HL-60 (cell line): ENCODE measurements at regions not wholly inside any gene's neighbourhood (a gene's known extent, or its start where the extent isn't known, plus 50 kb on each side); places are given as distances from the start of the nearest gene placed in this dataset.

Experiments
- DNase-seq, 2 experiments: peaks; one replicate each; pipeline ENCODE4 v3.0.0-alpha.2; 2010 to 2020; ENCODE audit warnings: low read depth in 1 of 2, low spot score in 1 of 2
- H3K27ac ChIP-seq: fragments of 250-450 bp; sonication (Bioruptor Pico); replicated peaks from 2 replicates; pipeline ENCODE4 v1.5.1; 2020; ENCODE audit warnings: mild to moderate bottlenecking, moderate library complexity
- H3K27me3 ChIP-seq: fragments of 250-450 bp; sonication (Bioruptor Pico); 2 replicates; pipeline ENCODE4 v1.5.1; 2021; ENCODE audit warnings: mild to moderate bottlenecking, moderate library complexity; ENCODE audit not compliant: insufficient read depth, poor library complexity, severe bottlenecking
- H3K4me3 ChIP-seq: replicated peaks from 2 replicates; pipeline ENCODE4 v1.5.1; 2011; ENCODE audit warnings: mild to moderate bottlenecking, control low read depth, low read length; ENCODE audit not compliant: insufficient read depth
- GABPA ChIP-seq: IDR thresholded peaks from 2 replicates; pipeline ENCODE4 v1.6.1; 2012; ENCODE audit warnings: low read depth
- POLR2AphosphoS5 ChIP-seq: IDR thresholded peaks from 2 replicates; pipeline ENCODE4 v1.6.1; 2012; ENCODE audit warnings: low read depth
- SPI1 ChIP-seq: IDR thresholded peaks from 2 replicates; pipeline ENCODE4 v1.6.1; 2012; ENCODE audit warnings: low read depth, mild to moderate bottlenecking, borderline replicate concordance
- TF ChIP-seq, protein P1 (sequence below): IDR thresholded peaks from 2 replicates; pipeline ENCODE4 v1.6.1; 2012; ENCODE audit warnings: low read depth; ENCODE audit not compliant: insufficient replicate concordance
- TF ChIP-seq, protein P2 (sequence below): IDR thresholded peaks from one replicate; pipeline ENCODE4 v1.5.1; 2011; ENCODE audit warnings: low read length, control low read depth, inconsistent platforms; ENCODE audit not compliant: insufficient read depth

DNA sequence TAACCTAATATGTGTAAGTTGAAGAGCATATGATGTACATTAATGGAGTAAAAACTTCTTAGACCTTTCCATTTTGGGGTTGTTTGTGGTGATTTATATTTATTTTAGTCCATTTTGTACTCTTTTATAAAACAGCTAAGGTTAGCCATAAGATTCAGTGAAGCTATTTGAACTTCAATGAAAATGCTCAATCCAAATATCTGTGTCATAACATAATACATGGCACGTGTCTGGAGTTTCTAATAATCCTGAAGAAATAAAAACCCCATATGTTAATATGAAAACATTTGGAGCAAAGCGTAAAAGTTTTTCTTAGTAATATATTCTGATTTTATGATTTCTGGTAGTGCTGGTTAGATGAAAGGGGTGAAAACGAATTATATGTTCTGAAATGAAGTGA, 1729.7 kb downstream of the PCDH9 start:
- Histone ChIP-seq H3K27ac (no peak overlapping the region), H3K4me3 (no peak overlapping the region), H3K27me3 (no peaks in the 10 kb centered on the region)
- TF ChIP-seq SPI1 (no peak), POLR2AphosphoS5 (no peak), GABPA (no peak)
- TF ChIP-seq, protein P1, sequence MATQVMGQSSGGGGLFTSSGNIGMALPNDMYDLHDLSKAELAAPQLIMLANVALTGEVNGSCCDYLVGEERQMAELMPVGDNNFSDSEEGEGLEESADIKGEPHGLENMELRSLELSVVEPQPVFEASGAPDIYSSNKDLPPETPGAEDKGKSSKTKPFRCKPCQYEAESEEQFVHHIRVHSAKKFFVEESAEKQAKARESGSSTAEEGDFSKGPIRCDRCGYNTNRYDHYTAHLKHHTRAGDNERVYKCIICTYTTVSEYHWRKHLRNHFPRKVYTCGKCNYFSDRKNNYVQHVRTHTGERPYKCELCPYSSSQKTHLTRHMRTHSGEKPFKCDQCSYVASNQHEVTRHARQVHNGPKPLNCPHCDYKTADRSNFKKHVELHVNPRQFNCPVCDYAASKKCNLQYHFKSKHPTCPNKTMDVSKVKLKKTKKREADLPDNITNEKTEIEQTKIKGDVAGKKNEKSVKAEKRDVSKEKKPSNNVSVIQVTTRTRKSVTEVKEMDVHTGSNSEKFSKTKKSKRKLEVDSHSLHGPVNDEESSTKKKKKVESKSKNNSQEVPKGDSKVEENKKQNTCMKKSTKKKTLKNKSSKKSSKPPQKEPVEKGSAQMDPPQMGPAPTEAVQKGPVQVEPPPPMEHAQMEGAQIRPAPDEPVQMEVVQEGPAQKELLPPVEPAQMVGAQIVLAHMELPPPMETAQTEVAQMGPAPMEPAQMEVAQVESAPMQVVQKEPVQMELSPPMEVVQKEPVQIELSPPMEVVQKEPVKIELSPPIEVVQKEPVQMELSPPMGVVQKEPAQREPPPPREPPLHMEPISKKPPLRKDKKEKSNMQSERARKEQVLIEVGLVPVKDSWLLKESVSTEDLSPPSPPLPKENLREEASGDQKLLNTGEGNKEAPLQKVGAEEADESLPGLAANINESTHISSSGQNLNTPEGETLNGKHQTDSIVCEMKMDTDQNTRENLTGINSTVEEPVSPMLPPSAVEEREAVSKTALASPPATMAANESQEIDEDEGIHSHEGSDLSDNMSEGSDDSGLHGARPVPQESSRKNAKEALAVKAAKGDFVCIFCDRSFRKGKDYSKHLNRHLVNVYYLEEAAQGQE, result no peak
- TF ChIP-seq, protein P2, sequence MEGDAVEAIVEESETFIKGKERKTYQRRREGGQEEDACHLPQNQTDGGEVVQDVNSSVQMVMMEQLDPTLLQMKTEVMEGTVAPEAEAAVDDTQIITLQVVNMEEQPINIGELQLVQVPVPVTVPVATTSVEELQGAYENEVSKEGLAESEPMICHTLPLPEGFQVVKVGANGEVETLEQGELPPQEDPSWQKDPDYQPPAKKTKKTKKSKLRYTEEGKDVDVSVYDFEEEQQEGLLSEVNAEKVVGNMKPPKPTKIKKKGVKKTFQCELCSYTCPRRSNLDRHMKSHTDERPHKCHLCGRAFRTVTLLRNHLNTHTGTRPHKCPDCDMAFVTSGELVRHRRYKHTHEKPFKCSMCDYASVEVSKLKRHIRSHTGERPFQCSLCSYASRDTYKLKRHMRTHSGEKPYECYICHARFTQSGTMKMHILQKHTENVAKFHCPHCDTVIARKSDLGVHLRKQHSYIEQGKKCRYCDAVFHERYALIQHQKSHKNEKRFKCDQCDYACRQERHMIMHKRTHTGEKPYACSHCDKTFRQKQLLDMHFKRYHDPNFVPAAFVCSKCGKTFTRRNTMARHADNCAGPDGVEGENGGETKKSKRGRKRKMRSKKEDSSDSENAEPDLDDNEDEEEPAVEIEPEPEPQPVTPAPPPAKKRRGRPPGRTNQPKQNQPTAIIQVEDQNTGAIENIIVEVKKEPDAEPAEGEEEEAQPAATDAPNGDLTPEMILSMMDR, result no peak
- DNase-seq, result no peak

DNA sequence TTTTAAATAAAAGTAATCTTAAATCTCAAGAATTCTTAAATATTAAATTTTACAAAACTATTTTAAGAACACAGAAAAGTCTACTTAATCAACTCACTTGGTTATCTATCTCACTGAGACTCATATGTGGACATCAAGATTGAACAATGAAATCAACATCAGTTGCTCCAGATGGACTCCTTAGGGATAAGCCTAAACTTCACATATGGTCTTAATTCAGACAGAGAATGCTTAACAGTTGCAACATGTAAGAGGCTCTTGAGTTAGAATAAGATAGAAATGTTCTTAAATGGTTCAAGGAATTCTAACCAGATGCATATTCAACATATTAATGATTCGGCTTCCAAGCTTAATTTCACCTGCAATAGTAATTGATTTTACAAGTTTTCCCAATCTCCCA, 1730.9 kb downstream of the PCDH9 start:
- Histone ChIP-seq H3K27me3 (no peaks in the 10 kb centered on the region), H3K4me3 (no peak overlapping the region), H3K27ac (no peak overlapping the region)
- TF ChIP-seq, protein P2, result no peak
- TF ChIP-seq GABPA (no peak), SPI1 (no peak), POLR2AphosphoS5 (no peak)
- TF ChIP-seq, protein P1, result no peak
- DNase-seq, result no peak

DNA sequence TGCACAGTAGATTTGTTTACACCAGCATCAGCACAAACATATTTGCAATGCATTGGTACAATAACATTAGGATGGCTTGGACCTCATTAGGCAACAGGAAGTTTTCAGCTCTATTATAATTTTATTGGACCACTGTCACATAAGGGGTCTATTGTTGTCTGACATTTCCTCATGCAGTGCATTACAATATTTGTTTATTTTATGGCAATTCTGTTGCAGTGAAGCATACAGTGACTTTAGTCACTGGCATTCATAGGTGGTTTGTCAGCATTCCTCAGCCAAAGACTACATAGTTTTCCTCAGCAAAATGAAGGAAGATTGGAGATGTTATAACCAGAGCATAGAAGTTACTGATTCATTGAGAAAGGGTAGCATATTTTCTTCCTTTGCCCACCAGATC, 1732.9 kb downstream of the PCDH9 start:
- TF ChIP-seq, protein P1, result no peak
- TF ChIP-seq GABPA, result no peak
- TF ChIP-seq SPI1, result no peak
- TF ChIP-seq, protein P2, result no peak
- TF ChIP-seq POLR2AphosphoS5, result no peak
- Histone ChIP-seq H3K27me3 (no peaks in the 10 kb centered on the region), H3K27ac (no peak overlapping the region), H3K4me3 (no peak overlapping the region)
- no peak for DNase-seq
